HUDEP-2 (cell line): ENCODE measurements at regions not wholly inside any gene's neighbourhood (a gene's known extent, or its start where the extent isn't known, plus 50 kb on each side); places are given as distances from the start of the nearest gene placed in this dataset.

Source experiments
- DNase-seq, 76 experiments: peaks; one replicate each; lab custom pipeline; 2025; ENCODE audit not compliant: unreplicated experiment in 76 of 76; lab: John Stamatoyannopoulos, UW

DNA sequence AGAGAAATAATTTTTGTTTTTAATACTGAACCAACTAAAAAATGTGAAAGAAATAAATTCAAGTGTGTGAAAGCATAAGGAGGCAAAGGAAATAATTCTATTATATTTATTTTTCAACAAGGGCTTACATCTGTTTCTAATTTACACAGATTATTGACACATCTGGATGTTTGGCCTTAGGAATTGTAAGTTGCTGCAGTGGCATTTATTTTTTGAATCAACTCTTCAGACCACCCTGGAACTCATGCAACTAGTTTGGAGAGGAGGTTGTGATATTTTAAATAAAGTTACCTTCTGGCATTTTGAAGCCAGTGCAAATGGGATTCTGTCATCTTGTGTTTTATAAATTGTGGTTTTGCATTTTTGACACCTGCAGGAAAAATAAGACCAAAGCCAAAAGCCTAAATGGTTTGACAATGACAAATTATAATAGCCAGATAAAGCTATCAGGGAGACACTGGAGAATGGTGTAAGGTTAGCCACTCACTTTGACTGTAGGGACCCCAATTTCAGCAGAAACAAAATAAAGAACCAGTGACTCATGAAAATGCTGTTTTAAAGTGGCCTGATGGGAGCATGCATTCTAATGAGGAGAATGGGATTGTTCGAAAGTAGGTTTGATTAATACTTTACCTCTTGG, 192.9 kb downstream of the KLF5 start:
- DNase-seq, result no peak

GRCh38 chr13:73250061-73250460, 191.3 kb downstream of the KLF5 start:
- no peak for DNase-seq

- DNase-seq, result no peak
Observed at GRCh38 chr13:73248711-73249580, 190.1 kb downstream of the KLF5 start.

DNA sequence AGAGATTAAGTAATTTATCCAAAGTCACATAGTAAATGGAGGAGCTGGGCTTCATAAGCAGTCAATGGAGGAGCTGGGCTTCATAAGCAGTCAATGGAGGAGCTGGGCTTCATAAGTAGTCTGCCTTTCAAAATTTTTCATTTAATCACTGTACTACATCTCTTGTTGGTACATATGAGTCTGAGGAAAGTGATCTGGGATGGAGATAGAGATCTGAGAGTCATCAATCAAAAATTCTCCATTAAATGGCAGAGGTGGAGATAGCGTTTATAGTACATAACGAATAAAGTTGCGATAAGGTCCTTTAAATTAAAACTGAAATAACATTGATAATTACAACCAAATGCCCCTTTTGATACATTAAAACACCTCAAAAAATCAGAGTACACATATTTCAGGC, 189.3 kb downstream of the KLF5 start:
- no peak for DNase-seq

DNA sequence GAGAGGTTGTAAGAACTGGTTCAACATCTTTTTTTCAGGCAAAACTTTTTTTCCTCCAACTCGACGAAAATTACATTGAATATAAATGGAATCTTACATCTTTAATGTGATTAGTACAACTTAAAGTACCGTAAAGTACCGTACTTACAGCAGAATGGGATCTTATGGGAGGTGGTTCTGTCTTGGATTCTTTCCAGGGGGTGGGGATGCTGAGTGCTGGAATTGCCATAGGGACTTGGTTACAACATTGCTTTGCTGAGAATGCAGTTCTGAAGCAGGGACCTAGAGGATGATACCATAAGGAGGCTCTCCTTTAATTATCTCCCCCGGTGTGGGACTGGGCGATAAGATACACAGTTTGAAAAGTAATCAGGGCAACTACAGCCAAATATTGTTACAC, 186.4 kb downstream of the KLF5 start:
- no peak for DNase-seq

DNA sequence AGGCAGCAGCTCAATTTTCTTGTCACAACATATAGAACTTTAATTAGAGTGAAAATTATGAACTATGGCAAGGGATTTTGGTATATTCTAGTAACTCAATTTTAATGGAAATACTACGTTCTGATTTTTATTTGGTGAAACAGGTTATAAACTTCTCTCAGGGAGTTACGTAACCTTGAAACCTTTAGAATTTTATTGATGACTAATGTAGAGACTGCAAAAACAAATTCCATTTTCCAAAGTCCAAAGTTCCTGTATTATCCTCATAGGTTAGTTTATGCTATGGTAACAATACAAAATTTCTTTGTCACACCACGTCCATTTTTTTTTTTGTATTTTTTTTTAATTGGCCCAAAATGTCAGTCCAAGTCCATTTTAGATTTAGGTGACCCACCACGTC, 185.7 kb downstream of the KLF5 start:
- DNase-seq, result no peak

- DNase-seq, result no peak
Observed at GRCh38 chr13:73242515-73243015, 183.8 kb downstream of the KLF5 start.

DNA sequence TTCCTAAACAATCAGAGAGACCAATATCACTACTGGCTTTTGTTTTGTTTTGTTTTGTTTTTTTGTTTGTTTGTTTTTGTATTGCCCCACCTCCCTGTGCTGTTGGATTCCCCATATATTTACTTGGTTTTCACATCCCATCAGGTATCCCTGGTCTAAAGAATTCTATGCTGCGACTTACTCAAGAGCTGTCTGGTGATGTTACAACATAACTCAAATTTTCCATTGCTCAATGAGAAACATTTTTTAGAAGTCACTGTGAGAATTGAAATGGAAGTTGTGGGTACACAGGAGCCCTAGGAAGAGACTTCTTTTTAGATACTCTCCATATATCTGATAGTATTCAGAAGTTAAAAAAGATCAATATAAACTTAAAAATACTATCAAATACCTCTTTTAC, 181.4 kb downstream of the KLF5 start:
- DNase-seq, result no peak

GRCh38 chr13:73235385-73235784, 176.6 kb downstream of the KLF5 start:
- DNase-seq, result no peak

DNA sequence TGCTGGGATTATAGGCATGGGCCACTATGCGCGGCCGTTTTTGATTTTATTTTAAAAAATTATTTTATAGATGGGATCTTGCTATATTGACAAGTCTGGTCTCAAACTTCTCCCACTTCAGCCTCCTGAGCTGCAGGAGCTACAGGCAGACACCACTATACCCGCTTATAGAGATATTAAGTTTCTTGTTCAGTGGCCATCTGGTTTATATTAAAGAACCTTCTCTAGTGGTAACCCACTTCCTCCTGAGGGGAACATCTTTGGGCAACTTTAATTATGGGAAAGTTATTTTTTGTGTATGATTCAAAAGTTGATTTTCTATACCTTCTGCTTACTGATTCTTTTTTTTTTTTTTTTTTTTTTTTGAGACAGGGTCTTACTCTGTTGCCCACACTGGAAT, 172.7 kb downstream of the KLF5 start:
- DNase-seq, result no peak

GRCh38 chr13:73230716-73231115, 171.9 kb downstream of the KLF5 start:
- no peak for DNase-seq

- DNase-seq, result no peak
Observed at GRCh38 chr13:73228546-73228945, 169.7 kb downstream of the KLF5 start.

- no peak for DNase-seq
Observed at GRCh38 chr13:73225990-73226389, 167.2 kb downstream of the KLF5 start.

DNA sequence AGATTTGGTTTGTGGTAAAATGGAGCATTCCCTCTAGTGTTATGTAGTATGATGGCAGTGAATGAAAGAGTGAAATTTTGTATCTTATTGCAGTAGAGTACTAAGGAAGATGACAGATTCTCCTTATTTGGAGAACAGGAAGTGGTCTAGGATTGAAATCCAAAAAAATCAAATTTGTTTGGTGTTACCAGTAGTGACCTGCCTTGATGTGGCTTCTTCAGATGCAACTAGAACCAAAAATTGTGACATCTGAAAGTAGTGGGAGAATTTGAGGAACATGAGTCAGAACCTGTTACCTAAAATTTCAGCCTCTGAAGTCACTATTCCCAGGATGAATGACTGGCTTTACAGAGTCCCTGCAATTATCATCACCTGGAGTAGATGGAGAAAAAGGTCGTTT, 165.9 kb downstream of the KLF5 start:
- DNase-seq, result no peak

DNA sequence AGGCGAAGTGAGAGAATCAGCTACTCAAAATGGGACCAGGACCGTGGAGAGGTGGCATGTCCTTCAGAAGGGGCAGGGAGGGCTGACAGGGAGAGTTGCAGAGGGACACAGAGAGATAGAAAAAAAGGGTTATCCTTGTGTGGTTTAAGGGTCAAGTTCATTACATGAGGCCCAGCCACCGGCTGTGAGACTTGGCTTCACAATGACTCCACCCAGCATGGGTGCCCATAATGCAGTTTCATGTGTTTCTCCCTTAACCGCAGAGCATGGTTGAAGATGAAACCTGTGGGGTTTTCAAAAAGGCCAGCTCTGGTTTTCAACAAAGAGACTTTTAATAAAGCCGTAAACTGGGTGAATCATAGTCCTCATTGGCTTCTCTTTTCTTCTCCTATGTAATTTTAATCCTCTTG, 164.6 kb downstream of the KLF5 start:
- DNase-seq, result no peak

DNA sequence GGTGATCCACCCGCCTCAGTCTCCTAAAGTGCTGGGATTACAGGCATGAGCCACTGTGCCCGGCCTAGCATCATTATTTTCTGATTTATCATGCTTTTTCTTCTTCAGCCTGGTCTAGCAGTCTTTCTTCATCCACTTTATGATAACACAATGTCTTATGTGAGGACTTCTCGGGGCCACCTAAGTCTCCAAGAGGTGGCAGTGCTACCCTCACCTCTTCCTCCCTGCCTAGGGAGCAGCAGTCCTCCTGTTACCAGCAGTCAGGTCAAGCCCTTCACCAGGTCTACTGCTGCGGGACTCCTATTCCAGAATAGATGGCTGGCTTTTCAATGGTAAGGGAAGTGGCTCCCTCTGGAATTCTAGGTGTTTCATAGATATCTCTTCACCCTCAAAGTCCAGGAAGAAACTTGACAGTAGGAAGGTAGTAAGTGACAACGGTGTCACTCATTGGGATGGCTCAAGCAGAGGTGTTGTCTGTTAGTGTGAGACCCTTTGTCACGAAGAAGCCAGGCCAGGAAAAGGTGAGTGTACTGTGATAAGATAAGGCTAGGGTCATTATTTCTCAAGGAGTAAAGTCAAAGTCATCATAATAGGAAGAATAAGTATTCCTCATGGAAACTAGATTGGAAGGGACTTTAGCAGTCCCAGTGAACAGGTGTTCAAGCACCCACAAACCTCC, 164.0 kb downstream of the KLF5 start:
- peak in 1 of 76 experiments; percentile 1 for DNase-seq

DNA sequence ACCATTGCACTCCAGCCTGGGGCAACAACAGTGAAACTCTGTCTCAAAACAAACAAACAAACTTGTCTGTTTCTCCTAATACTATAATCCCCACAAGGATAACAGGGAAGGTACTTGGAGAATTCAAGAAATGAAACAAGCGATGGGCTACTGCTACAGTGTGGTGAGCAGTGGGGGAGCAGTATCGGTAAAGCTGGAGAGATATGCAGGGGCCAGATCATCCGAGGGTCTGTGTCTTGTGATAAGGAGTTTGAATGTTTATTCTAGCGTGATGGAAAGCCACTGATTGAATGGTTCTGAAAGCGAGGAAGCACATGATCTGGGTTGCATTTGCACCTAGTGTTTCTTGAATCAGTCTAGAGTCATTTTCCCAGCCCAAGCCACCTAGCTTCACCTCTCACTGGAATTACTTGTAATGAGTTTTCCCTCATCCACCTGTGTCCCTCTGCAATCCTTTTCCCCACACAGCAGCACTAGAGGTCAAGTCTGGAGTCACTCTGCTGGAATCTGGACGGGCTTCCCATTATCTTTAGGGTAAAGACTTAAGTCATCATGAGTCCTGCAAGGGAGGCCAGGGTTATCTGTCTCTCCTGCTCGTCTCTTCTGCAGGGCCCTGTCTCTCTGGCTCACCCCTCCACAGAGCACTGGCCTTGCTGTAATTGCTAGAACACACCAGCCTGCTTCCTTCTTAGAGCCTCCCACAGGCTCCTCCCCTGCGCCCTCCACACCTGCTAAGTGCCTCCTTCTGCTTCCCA, 162.3 kb downstream of the KLF5 start:
- DNase-seq, result peak in 2 of 76 experiments; percentile 1 to 25

GRCh38 chr13:73218181-73218580, 159.4 kb downstream of the KLF5 start:
- no peak for DNase-seq

DNA sequence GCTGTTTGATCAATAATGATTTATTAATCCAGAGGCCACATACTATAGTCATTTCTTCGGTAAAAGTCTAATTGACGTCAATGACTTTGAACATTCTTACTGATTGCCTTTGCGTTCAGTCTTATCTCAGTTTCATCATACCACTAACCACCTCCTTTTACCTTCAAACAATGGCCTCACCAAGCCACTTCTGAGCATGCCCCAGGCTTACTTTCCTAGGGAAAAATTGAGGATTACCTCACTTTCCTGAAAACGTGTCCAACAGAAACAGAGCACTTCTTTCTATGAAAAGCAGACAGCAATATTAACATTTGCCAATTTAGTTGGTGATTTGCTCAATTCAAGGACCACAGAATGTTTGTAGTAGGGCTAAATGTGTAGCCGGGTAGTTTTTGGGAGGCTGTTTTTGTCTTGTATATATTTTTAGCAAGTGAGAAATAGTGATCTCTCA, 157.6 kb downstream of the KLF5 start:
- no peak for DNase-seq

DNA sequence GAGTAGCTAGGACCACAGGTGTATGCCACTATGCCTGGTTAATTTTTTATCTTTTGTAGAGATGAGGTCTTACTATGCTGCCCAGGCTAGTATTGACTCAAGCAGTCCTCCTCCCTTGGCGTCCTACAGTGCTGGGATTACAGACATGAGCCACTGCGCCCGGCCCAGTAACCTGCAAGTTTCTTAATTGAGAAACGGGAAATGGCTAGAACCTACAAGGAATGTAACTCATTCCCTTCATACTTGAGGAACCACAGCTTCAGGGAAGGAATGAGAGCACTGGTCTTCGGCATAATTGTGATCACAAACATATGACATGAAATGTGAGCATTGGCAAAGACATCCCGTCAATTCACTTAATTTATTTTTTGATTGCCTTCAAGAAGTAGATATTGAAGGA, 157.0 kb downstream of the KLF5 start:
- no peak for DNase-seq

GRCh38 chr13:73212482-73212881, 153.7 kb downstream of the KLF5 start:
- no peak for DNase-seq
